ENCODE measurements at regions not wholly inside any gene's neighbourhood (a gene's known extent, or its start where the extent isn't known, plus 50 kb on each side); places are given as distances from the start of the nearest gene placed in this dataset.
"Not testable (repeated sequence)": the region's sequence is repeated elsewhere in the genome, so short reads cannot be mapped to it uniquely, and the experiment has no call there.

DNA sequence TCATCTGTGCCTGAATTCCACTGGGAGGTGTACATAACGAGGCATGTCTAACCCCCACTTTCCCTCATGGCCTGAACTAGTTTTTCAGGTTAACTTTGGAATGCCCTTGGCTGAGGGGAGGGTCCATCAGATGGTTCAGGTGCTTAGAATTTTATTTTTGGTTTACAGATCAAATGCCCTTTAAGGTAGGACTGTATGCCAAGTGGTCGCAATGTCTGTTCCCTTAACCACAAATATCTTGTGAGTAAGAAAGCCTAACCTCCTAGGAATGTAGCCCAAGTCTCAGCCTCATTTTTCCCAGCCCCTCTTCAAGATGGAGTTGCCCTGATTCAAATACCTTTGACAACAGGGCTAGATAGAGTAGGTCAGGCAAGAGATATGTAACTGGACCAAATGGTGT lies 78.4 kb downstream of the RNASET2 start:
- no peak for DNase-seq (ENCODE audit: low spot score)

DNA sequence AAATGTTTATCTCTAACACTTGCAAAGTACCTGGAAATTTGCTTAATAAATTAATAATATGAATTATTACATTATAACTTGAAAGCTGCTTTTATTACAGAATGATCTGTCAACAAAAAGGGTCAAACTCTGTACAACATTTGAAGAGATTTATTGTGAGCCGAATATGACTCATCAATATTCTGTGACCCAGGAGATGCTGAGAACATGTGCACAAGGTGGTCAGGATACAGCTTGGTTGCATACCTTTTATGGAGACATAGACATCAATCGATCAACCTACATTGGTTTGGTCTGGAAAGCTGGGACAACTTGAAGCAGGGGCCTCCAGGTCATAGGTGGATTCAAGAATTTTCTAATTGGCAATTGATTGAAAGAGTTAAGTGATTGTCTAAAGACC lies 79.0 kb downstream of the RNASET2 start:
- no peak for DNase-seq (ENCODE audit: low spot score)

DNA sequence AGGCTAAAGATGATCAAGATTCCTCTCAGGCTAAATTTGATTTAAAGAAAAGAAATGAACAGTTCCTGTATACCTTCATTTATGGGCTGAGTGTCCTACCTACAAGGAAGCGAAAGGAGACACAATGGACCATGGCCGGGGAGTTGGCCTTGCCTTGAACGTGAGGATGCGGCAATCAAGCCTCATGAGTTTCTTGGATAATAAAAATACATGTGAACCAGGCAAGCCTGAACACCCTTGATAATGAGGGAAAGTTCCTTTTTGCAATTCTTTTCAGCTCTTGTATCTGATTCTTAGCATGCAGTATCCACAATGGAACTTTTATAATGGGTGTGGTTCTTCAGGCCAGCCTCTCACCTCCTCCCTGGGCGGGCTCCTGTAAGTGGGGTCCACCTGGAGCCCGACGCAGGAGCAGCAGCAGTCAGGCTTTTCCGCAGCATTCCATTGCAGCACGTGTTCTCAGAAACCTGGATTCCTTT lies 83.8 kb downstream of the RNASET2 start:
- no peak for DNase-seq (ENCODE audit: low spot score)

DNA sequence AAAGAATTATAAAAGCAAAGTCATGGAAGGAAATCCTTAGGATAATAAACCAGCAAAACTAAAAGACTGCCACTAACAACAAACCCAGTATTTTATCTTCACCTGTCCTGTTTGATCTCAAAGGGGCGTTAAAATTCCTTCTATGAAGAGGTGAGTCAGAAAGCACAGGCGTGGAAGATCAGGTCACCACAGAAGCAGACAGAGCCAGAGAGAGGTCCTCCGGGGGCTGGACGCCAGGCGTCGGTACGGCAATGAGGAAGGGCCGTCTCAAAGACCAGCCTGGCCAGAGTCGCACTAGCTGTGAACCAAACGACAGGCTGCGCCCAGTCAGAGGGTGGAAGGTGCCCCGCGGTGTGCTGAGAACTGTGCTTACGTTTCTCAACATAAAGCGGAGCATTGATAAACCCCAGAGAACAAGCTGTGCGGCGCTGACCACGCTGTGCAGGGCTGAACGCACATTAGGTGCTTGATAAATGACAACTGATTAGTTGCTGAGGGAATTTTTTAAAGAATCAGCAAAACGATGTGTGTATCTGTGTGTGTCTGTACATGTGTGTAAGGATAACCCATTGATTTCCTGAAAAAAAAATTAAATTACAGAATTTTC lies 85.6 kb downstream of the RNASET2 start:
- DNase-seq (ENCODE audit: low spot score): no peak

DNA sequence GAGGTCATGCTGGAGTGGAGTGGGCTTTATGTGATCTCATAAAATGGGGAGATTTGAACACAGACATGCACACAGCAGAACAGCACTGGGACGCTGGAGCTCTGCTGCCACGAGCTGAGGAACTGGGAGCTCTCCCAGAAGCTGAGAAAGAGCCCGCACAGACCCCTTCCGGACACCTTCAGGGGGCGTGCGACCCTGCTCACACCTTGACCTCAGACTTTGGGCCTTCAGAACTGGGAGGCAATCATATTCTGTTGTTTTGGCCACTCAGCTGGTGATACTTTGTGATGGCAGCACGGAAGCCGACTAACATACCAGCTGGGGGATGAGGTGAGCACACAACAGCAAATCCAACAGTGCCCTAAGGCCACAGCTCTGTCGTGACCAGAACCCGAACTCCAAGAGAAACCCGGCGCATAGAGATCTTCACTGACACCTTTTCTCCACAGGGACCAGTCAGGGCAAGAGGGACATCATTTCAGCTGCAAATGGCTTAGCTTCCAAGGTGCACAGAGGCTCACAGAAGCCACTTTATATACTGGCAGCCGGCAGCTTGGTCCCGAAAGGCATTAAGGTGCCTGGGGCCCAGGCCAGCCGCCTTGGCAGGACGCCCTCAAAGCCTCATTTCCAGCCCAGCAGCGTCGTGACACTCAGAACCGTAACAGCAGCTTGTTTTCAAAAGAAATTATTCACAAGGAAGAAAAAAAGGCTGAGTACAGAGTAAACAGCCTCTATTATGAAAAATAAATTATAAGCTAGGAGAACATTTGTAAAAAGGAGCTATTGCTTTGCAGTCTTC lies 89.3 kb downstream of the RNASET2 start:
- no peak for DNase-seq (ENCODE audit: low spot score)

DNA sequence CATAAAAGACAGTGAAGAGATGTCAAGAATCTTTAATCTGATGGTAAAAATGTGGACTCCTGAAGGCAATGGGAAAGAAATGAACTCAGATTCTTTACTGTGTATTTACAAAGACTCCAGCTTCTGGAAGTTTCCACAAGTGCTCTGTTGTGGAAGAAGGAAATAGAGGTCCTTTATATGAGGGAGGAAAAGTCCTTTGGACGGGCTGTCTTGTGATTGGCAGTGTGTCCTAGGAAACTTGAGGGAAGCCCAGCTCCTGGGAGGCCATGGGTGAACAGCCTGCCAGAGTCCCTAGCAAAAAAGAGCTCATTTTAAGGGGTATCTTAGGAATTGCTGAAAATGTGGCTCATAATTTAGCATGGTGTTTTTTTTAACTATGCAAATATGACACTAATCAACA lies 92.0 kb downstream of the RNASET2 start:
- DNase-seq (ENCODE audit: low spot score): no peak

DNA sequence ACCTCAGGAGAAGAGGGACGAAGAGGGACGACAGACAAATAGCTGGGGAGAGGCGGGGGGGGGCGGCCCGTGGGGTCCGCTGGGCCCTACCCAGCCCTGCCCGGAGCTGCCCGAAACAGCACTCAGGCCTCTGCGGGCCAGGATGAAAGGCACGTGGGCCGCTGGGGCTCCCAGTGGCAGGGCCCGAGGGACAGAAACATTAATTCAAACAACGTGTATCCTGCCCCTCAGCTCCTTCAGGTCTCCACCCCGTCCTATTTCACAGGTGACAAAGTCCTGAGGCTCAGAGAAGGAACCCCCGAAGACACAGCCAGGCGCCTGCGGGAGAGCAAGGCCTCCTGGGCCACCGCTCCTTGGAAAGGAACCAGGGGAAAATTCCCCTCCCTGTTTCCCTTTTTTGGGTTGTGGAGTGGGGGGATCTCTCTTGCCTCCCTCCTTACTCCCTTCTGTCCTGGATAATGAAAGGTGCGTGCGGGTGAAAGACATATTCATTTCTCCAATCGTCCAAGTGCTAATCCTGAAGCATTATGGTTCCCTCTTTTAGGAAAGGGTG lies 93.3 kb downstream of the RNASET2 start:
- DNase-seq (ENCODE audit: low spot score): no peak

DNA sequence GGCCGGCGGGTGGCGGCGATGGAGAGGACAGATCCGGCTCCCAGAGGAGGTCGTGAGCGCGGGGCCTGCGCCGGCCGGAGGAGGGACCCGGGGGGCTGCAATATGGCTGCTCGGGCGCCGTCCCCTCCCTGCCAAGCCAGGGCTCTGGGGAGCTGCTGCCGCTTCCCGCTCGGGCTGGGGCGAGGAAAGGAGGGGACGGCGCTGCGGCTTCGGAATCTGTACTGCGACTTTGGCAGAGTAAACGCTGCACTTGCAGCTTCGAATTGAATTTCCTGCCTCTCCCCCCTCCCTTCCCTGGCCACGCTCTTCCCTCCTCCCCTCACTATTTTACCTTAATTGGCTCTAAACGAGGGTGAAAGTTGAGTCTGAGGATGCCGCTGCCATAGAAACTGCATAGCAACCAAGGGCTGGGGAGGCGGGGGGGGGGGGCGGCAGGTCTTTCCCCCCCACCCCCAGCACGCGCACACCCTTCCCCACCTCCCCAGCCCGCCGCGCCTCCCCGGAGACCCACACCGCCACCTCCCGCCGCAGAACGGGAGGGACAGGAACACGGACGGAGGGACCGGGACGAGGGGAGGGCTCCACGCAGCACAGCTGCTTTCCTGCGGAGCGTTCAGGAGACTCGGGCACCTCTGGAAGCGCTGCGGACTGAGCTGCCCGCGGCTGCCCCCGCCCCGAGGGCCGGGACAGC lies 93.9 kb downstream of the RNASET2 start:
- DNase-seq (ENCODE audit: low spot score): peak; percentile 82

DNA sequence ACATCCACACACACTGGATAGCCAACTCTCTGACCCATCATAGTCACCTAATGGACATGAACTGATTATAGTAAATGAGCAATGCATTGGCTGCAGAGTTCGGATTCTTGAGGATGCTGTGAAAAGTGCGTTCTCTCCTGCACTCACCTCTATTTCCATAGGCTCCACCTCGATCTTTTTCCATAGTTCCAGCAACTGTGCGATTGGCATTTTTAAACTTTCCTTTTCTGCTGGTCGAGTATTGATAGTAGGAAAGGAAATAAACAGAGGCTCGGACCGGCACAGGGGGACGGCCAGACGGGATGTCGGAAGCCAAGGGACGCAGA lies 94.4 kb downstream of the RNASET2 start:
- no peak for DNase-seq (ENCODE audit: low spot score)

DNA sequence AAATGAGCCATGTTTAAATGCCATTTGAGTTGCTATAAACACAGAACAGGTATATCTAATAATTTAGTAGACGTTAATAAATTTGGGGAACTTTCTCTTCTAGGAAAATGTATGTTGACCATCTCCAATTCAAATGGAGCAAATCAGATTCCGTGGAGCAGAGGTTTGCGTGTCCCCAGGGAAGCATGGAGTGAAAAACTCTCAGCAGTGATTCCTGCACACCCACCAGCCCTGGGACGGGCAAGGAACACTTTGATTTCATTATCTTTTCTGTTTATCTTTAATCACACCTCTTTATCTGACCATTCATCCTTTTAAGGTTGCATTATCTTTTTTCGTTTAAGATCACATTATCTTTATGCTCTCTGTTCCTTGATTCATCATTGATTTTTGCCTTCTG lies 95.0 kb downstream of the RNASET2 start:
- no peak for DNase-seq (ENCODE audit: low spot score)

DNA sequence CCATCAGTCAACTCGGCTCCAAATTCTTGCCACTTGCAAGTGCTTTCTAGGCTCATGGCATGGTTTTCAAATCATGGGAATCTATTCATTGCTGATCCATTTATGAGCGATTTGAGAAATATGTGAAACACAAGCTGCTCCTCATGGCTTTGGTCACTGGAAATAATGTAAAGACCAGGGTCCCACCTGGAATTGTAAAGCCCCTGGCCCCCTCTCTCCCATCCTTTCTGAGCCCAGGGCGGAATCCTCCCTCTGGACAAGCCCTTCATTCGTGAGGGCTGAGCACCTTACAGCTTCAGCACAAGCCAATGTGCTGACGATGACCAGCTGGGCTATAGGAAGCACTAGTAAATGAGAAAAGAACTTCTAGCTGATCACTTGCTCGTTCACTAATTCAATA lies 96.0 kb downstream of the RNASET2 start:
- DNase-seq (ENCODE audit: low spot score): no peak

DNA sequence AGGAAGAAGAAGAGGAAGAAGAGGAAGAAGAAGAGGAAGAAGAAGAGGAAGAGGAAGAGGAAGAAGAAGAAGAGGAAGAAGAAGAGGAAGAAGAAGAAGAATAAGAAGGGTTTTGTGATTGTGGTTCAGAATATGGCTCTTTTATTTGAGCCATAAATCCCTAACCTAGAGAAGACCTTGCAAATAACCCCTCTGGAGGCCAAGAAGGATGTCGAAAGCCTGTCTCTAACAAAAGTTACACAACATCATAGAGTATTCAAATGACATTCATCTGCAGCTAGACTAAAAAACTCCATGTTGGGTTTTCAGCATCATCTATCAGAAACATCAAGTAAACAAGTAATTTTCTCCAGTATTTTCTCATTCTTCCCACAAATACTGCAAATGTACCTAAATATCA lies 100.9 kb downstream of the RNASET2 start:
- DNase-seq (ENCODE audit: low spot score): no peak

DNA sequence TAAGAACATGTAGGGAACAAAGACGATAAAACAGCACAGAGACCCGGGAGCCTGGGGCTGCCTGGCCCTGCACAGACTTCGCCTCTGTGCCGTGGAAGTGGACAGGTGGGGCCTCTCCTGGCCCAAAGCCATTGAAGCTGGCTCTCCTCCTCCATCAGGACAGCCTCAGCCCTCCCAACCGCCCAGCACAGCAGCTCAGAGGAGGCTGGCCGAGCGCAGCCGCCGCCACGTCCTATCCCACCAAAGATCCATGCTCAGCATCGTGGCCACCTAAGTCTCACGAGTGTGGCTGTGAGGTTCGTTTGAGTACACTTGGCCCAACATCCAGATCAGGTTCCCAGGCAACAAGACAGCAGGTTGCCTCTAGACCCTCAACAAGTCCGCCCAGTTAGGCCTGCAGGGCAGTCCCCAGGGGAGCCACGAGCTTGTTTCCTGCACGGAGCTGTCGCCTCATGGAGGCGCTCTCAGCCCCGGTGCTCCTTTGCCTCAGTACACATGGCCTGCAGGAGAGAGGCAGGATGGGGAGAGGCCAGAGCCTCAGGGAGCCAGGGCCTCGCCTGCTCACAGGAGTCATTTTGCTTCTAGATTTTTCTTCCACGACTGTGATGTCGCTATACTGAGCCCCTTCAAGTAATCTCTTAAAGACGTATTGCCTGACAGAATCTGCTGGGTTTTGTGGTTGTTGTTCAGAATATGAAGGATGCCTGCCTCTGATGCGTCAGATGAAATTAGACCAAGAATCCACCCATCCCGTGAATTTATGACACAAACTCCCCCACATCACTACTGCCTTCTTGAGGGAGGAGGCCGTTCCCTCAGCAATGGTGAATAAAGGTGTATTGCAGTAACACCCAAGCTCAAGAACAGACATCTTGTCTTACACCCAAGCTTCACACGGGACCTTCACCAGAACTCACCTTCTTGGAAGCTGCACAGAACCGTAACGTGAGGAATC lies 102.7 kb downstream of the RNASET2 start:
- no peak for DNase-seq (ENCODE audit: low spot score)

DNA sequence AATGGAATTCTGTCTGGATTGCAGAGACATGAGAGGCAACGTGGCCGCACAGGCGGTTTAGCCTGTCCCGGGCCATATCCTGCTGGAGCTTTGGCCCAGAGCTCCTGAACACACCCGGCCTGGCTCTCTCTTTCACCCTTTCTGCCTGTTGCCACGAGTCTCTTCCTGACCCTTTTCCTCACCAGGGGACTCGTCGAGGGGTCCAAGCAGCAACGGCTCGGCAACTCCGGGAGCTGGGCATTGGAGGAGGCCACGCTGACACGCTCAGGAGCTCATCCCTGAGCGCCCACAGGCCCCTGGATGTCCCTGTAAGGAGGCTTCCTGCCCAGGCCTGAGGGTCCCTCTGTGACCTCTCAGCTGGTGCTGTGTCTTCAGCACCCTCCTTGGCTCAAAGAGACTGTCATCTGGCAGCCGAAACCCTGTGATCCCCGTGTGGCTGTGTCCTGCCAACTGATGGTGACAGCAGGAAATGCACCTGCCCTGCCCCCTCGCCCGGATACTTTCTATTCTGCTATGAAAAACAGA lies 103.8 kb downstream of the RNASET2 start:
- no peak for DNase-seq (ENCODE audit: low spot score)

DNA sequence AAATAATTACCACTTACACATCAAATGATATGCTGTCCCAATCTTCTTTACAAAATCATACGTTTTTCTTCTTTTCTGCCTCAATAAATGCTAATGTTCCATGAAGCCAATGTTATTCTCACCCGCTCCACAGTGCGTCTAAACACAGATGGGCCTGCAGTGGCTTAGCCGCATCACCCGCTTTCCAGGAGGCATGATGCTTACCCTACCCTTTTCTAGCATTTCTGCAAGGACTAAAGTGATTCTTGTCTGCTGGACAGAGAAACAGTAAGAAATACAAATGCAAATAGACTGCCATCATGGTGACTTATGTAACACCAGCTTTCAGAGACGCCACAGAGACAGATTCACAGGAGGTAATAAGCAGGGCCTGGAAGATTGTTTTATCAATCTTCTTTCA lies 104.4 kb downstream of the RNASET2 start:
- no peak for DNase-seq (ENCODE audit: low spot score)

DNA sequence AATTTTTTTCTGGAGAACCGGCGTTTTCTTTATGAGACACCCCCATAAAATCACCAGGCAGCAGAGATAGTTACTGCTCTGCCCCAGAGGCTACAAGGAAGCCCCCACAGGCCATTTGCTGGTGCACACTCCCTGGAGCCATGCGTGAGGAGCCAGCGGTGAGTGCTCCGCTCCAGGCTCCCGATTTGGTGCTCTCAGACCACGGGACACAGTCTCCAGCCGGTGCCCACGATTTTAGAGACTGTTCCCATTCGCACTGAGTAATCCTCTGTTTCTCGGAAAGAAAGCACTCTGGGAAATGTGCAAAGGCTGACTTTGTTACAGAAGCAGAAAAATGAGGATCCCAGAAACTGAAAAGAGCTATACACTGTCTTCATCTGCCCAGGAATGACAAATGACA lies 104.9 kb downstream of the RNASET2 start:
- DNase-seq (ENCODE audit: low spot score): no peak

DNA sequence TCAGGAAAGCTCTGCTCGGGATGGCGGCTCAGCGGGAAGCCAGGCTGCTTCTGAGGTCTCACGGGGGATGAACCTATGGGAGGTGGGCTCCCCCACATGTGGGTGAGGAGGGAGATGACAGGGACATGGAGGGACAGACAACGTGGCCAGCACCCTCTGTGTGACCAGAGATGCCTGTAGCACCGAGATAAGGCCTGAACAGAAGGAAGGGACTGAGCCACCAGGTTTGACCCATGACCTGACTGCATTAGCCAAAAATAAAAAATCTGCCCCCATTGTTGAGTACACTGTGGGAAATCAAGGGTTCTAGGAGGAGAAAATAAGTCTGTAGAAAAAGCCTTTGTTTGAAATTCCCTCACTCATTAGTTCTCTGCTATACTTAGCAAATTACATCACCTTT lies 105.7 kb downstream of the RNASET2 start:
- no peak for DNase-seq (ENCODE audit: low spot score)

DNA sequence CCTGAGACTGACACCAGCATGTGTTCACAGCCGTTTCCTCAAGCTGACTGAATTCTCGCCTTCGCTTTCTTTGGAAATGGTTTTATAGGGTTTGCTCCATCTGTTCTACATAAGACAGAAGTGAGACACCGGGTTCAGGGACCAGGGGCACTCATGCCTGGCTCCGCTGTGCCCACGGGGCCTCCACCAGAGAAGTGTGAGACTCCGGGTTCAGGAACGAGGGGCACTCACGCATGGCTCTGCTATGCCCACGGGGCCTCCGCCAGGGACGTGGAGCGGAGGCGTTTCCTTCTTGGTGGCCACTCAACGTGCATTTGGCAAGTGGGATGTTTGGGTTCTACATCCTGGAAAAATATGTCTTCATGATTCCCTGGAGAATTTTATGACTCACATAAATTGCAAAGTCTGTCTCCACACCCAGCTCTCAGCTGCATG lies 106.6 kb downstream of the RNASET2 start:
- DNase-seq (ENCODE audit: low spot score): no peak

DNA sequence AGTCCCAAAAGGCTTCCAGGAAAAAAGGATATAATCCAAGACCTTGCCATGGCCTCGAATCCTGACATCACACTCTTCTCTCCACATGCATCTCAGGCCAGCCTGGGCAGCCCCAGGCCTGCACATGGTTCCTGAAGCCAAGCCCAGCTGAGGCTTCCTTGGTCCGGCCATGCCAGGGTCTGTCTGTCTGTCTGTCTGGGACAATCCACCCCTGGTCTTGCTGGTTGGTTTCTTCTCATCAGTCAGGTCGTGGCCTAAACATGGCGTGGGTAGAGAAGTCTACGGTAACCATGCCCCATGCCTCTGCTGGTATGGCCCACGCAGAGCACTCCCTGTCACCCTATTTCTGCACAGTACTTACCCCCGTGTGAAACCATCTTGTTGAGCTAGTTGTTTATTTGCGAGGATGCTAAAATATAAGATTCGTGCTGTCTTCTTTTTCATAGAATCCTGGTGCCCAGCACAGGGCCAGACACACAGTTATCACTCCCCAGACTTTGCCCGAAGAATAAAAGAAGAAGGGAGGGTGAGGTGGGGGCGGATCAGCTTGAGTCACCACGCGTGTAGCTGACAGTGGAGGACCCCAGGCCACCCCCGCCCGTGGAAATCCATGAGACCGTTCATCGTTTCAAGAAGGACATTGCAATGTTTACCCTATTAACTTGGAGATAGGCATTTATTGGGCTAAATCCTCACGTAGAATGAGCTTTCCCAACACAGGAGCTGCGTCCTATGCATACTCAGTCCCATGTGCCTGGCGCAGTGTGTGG lies 107.2 kb downstream of the RNASET2 start:
- no peak for DNase-seq (ENCODE audit: low spot score)

DNA sequence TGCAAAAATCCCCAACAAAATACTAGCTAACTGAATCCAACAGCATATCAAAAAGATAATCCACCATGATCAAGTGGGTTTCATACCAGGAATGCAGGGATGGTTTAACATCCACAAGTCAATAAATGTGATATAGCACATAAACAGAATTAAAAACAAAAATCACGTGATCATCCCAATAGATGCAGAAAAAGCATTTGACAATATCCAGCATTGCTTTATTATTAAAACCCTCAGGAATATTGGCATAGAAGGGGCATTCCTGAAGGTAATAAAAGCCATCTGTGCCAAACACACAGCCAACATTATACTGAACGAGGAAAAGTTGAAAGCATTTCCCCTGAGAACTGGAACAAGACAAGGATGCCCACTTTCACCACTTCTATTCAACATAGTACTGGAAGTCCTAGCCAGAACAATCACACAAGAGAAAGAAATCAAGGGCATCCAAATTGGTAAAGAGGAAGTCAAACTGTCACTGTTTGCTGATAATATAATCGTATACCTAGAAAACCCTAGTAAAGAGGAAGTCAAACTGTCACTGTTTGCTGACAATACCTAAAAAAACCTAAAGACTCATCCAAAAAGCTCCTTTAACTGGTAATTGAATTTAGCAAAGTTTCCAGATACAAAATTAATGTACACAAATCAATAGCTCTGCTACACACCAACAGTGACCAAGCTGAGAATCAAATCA lies 109.8 kb downstream of the RNASET2 start:
- not testable (repeated sequence) for DNase-seq (ENCODE audit: low spot score)

All from ecto neural progenitor cell (in vitro differentiated cells).